ENCODE measurements at regions not wholly inside any gene's neighbourhood (a gene's known extent, or its start where the extent isn't known, plus 50 kb on each side); places are given as distances from the start of the nearest gene placed in this dataset.

DNA sequence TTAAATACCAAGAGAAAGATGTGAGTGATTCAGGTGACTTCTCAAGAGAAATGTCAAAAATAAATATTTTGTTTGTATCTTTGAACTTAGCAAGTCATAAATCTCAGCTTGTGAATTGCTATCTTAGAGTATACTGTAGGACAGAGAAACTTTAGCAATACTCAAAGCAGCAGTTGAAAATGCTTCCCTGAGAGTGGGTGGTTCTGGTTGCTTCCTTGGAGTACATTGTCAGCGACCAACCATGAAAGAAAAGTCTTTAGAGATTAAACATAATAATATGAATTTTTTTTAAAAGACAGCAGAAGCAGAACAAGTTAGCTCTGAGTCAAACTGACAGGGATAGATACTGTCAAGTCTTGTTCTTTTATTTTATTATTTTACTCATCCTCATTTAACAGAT lies 86.8 kb upstream of the OSBPL8 start:
- TF ChIP-seq POLR2A (IDR thresholded peaks at IDR 0.05): no peak
- TF ChIP-seq, protein P1, sequence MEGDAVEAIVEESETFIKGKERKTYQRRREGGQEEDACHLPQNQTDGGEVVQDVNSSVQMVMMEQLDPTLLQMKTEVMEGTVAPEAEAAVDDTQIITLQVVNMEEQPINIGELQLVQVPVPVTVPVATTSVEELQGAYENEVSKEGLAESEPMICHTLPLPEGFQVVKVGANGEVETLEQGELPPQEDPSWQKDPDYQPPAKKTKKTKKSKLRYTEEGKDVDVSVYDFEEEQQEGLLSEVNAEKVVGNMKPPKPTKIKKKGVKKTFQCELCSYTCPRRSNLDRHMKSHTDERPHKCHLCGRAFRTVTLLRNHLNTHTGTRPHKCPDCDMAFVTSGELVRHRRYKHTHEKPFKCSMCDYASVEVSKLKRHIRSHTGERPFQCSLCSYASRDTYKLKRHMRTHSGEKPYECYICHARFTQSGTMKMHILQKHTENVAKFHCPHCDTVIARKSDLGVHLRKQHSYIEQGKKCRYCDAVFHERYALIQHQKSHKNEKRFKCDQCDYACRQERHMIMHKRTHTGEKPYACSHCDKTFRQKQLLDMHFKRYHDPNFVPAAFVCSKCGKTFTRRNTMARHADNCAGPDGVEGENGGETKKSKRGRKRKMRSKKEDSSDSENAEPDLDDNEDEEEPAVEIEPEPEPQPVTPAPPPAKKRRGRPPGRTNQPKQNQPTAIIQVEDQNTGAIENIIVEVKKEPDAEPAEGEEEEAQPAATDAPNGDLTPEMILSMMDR (IDR thresholded peaks at IDR 0.05): no peak
- TF ChIP-seq POLR2AphosphoS5 (IDR thresholded peaks at IDR 0.05): no peak
- no peak for TF ChIP-seq EP300 (IDR thresholded peaks at IDR 0.05)
- H3K36me3 ChIP-seq: no peaks in the 10 kb centered on the region
- no peak overlapping the region for H3K27ac ChIP-seq
- ATAC-seq: no peak
- H3K4me1 ChIP-seq: no peaks in the 10 kb centered on the region
- H3K9me3 ChIP-seq: no peaks in the 10 kb centered on the region
- no peaks in the 10 kb centered on the region for H3K27me3 ChIP-seq
- 100% methylated on average over 1 of the region's 1 CpG for whole genome bisulfite sequencing, 2 donors (ENCODE audit: low coverage in 1 of 2)
- H3K4me3 ChIP-seq: no peak overlapping the region

DNA sequence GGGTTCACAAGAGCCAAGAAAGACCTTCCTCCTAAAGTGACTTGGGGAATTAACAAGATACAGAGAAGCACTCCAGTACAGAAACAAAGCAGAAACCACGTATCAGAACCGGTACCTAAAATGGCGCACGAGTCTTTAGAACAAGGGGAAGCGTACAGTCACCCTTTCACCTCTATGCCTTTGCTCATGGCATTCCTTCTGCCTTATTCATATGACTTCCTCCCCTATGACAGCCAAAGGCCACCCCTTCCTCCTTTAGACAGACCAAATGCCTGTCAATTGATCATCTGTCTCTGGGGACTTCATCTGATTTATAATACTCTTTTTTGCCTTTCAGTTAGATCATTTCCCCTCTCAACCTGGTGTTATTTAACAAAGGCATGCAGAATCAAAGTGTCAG lies 89.5 kb upstream of the OSBPL8 start:
- Histone ChIP-seq H3K4me3 (no peak overlapping the region), H3K36me3 (no peaks in the 10 kb centered on the region), H3K27me3 (no peaks in the 10 kb centered on the region), H3K9me3 (no peaks in the 10 kb centered on the region), H3K4me1 (no peaks in the 10 kb centered on the region), H3K27ac (no peak overlapping the region)
- no peak for TF ChIP-seq EP300 (IDR thresholded peaks at IDR 0.05)
- TF ChIP-seq, protein P1 (IDR thresholded peaks at IDR 0.05): no peak
- no peak for TF ChIP-seq POLR2AphosphoS5 (IDR thresholded peaks at IDR 0.05)
- TF ChIP-seq POLR2A (IDR thresholded peaks at IDR 0.05): no peak
- 92 to 97% methylated on average over 5 of the region's 5 CpGs for WGBS, 2 donors (ENCODE audit: low coverage in 1 of 2)
- no peak for ATAC-seq

DNA sequence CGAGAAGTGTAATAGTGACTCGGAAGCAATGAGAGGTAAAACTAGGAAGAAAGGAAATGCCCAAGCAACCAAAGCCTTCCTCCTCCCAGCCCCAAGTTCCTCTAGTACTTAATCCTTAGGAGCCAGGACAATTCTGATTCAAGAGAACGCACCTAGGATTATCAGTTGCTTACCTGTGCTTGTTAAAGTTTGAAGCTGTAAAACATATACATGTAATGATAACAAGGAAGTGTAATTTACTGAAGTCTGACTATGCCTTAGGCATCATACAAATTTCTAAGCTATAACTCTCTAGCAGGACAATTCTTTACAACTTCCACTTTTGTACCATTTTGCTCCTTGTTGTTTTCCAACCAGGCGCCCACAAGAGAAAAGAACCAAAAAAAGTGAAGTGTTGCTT lies 92.8 kb upstream of the OSBPL8 start:
- WGBS, 2 donors (ENCODE audit: low coverage in 1 of 2): 84 to 89% methylated on average over 4 of the region's 4 CpGs
- peaks cover 0 to 2% (median 0%) of the 10 kb centered on the region in 3 donors for H3K9me3 ChIP-seq
- TF ChIP-seq EP300 (IDR thresholded peaks at IDR 0.05) (no peak), POLR2AphosphoS5 (IDR thresholded peaks at IDR 0.05) (no peak), POLR2A (IDR thresholded peaks at IDR 0.05) (no peak)
- TF ChIP-seq, protein P1 (IDR thresholded peaks at IDR 0.05): no peak
- no peaks in the 10 kb centered on the region for H3K4me1 ChIP-seq
- H3K36me3 ChIP-seq: no peaks in the 10 kb centered on the region
- no peak for ATAC-seq
- H3K4me3 ChIP-seq: no peak overlapping the region
- no peaks in the 10 kb centered on the region for H3K27me3 ChIP-seq
- no peak overlapping the region for H3K27ac ChIP-seq

DNA sequence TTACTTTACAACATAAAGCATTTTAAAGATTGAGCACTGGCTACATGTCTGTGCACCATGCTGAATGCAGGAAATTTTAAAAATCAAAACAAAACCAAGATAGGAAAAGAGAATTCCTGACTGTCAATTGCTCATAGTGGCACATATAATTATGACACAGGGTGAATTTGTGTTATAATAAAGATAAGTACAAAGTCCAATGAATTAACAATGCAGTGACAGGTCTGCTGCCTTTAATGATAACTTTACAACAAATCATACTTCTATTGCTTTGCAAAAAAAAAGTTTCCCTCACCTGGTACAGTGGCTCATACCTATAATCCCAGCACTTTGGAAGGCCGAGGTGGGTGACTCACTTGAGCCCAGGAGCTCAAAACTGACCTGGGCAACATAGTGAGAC lies 93.8 kb upstream of the OSBPL8 start:
- no peak for TF ChIP-seq EP300 (IDR thresholded peaks at IDR 0.05)
- H3K4me3 ChIP-seq: no peak overlapping the region
- H3K36me3 ChIP-seq: no peaks in the 10 kb centered on the region
- no peak for ATAC-seq
- H3K4me1 ChIP-seq: no peaks in the 10 kb centered on the region
- WGBS, 2 donors (ENCODE audit: low coverage in 1 of 2): 100% methylated on average over 1 of the region's 1 CpG; no CpG with 5 or more reads in 1 of the 2 donors
- no peaks in the 10 kb centered on the region for H3K27me3 ChIP-seq
- no peak overlapping the region for H3K27ac ChIP-seq
- peaks cover 0 to 8% (median 0%) of the 10 kb centered on the region in 3 donors for H3K9me3 ChIP-seq

DNA sequence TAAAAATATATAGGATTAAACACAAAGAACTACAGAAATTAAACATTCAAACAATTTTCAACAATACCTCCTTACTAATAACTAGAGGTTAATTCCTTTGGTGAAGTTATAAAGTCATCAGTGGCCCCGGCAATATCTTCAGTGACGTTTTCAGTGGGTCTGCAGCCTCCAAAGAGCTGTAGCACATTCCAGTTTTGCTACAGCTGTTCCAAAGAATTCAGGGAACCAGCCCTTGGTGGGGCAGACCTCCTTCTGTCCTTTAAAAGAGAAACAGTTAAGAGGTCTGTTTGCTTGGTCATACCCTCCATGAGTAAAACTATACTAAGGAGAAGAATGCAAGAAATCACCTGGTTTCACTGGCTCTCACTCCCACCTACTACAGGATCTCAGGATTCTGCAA lies 99.2 kb upstream of the ZDHHC17 start:
- Histone ChIP-seq H3K27ac (no peak overlapping the region), H3K36me3 (no peaks in the 10 kb centered on the region), H3K9me3 (peaks cover 0 to 3% (median 0%) of the 10 kb centered on the region in 3 donors), H3K4me1 (no peaks in the 10 kb centered on the region), H3K4me3 (no peak overlapping the region), H3K27me3 (no peaks in the 10 kb centered on the region)
- ATAC-seq: no peak
- TF ChIP-seq POLR2A (IDR thresholded peaks at IDR 0.05) (no peak), POLR2AphosphoS5 (IDR thresholded peaks at IDR 0.05) (no peak)
- 60 to 79% methylated on average over 2 of the region's 2 CpGs for WGBS, 2 donors (ENCODE audit: low coverage in 1 of 2)

DNA sequence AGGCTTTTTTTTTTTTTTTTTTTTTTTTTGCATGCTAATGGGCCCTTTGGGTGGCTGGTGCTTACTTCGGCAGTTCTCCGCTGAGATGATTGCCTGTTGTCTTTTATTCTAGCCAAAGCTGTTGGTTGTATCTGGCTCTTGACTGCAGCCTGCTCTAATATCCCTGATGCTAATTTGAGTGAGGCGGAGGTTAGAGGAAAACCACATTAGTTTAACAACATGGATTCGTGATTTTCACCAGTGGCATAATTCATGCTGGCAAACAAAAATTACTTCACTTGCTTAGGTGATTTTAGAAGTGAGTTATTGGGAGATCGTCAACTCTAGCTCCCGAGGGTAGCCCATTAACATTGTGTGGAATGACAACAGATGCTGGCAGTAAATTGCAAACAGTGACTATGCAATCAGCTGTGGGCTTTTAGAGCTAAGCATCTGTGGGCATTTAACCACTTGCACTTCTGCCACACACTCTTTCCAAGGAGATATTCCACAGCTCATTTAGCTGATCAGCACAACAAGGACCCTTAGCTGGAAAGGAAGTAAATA lies 97.6 kb upstream of the ZDHHC17 start:
- no peak for ATAC-seq
- Histone ChIP-seq H3K4me1 (no peaks in the 10 kb centered on the region), H3K9me3 (no peaks in the 10 kb centered on the region), H3K27me3 (no peaks in the 10 kb centered on the region), H3K27ac (no peak overlapping the region), H3K36me3 (no peaks in the 10 kb centered on the region), H3K4me3 (no peak overlapping the region)
- TF ChIP-seq, protein P1 (IDR thresholded peaks at IDR 0.05): no peak
- no peak for TF ChIP-seq EP300 (IDR thresholded peaks at IDR 0.05)
- no peak for TF ChIP-seq POLR2AphosphoS5 (IDR thresholded peaks at IDR 0.05)
- TF ChIP-seq POLR2A (IDR thresholded peaks at IDR 0.05): no peak
- 74 to 77% methylated on average over 5 to 6 of the region's 6 CpGs for WGBS, 2 donors (ENCODE audit: low coverage in 1 of 2)
